Epidermal melanocyte (primary cell): ENCODE measurements at regions not wholly inside any gene's neighbourhood (a gene's known extent, or its start where the extent isn't known, plus 50 kb on each side); places are given as distances from the start of the nearest gene placed in this dataset.
"Not testable (repeated sequence)": the region's sequence is repeated elsewhere in the genome, so short reads cannot be mapped to it uniquely, and the experiment has no call there.

Experiments used
- DNase-seq: peaks from one replicate; pipeline ENCODE4 v3.0.0; 2011; ENCODE audit warnings: low spot score; ENCODE audit not compliant: insufficient read length

DNA sequence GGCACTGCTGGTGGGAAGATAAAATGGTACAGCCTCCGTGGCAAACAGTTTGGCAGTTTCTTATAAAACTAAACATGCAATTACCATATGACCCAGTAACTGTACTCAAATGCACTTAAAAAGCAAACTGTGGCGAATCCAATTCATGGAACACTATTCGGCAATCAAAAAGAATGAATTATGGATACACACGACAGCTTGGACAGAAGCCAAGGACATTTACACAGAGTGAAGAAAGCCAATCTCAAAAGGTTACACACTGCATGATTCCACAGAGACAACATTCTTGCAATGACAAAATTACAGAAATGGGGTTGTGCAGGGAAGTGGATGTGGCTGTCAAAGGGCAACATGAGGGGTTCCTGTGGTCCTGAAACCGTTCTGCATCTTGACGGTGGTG lies 122.1 kb upstream of the IQSEC1 start:
- no peak for DNase-seq

DNA sequence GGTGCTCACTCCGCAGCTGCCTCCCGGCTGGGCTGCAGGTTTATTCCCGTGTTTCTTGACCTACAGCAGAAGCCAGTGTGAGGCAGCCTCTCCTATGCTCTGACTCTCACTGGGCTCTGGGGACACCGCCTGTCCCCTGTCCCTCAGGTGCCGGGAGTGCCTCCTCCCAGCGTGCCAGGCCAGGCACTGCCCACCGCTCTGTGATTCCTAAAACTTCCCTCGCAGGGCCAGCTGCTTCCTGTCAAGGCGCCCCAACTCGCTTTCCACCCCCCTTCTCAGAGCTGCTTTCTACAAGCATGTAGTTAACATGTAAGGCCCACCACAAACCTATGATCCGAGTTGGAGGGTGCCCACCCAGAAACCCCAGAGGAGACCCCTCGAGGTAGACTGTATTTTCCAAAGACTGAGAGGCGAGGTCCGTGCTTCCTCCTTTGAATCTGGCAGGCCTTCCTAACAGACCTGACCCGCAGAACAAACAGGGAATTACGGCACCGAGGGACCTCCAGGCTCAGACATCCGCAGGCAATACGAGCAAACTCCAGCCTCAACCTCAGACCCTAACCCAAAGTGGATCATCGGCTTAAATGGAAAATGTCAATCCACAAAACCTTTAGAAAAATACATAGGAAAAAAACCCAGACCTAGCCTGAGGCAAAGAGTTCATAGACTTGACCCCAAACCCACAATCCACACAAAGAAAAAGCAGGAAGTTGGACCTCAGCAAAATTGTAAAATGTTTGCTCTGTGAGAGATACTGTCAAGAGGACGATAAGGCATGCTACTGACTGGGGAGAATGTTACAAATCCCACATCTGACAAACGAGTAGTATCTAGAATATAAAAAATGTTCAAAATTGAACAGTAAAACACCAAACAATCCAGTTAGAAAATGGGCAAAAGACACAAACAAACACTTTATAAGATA lies 121.3 kb upstream of the IQSEC1 start:
- no peak for DNase-seq

- no peak for DNase-seq
Measured at GRCh38 chr3:13193320-13194284, 120.4 kb upstream of the IQSEC1 start.

GRCh38 chr3:13192471-13193213 lies 119.4 kb upstream of the IQSEC1 start:
- no peak for DNase-seq

GRCh38 chr3:13191016-13191415 lies 117.8 kb upstream of the IQSEC1 start:
- no peak for DNase-seq

GRCh38 chr3:13190378-13190765 lies 117.1 kb upstream of the IQSEC1 start:
- DNase-seq = no peak

DNA sequence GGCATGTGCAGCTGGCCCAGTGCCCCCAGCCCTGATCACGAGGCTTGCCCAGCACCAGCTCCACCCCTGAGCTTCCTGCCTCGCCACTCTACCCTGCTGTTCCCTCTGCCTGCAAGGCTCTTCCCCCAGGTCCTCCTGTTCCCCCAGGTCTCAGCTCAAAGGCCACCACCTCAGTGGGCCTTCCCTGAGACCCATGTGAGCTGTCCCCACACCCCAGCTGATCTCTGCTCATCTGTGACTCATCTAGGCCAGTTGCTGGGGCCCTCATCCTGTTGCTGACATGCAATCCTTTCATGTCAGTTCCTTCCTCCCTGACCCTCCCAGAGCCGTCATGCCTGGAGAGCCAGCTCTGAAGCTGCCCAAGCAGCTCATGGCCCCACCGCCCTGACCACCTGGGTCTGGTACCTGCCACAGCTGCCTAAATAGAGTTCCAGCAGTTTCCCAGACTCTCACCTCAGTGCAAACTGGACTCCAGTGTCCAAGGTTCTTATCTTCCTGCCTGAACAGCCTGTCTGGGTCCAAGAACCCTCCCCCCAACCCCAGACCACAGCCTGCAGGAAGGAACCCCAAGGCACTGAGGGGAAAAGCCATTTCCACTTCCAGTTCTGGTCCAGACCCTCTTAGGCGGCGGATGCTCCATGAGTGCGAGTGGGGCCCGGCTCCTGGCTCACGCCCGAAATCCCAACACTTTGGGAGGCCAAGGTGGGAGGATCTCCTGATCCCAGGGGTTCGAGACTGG lies 116.6 kb upstream of the IQSEC1 start:
- DNase-seq = no peak

- DNase-seq = no peak
Measured at GRCh38 chr3:13188975-13189374, 115.7 kb upstream of the IQSEC1 start.

- no peak for DNase-seq
Measured at GRCh38 chr3:13188181-13188779, 115.1 kb upstream of the IQSEC1 start.

GRCh38 chr3:13187593-13187992 lies 114.4 kb upstream of the IQSEC1 start:
- DNase-seq = no peak

GRCh38 chr3:13186435-13186815 lies 113.2 kb upstream of the IQSEC1 start:
- DNase-seq = no peak

DNA sequence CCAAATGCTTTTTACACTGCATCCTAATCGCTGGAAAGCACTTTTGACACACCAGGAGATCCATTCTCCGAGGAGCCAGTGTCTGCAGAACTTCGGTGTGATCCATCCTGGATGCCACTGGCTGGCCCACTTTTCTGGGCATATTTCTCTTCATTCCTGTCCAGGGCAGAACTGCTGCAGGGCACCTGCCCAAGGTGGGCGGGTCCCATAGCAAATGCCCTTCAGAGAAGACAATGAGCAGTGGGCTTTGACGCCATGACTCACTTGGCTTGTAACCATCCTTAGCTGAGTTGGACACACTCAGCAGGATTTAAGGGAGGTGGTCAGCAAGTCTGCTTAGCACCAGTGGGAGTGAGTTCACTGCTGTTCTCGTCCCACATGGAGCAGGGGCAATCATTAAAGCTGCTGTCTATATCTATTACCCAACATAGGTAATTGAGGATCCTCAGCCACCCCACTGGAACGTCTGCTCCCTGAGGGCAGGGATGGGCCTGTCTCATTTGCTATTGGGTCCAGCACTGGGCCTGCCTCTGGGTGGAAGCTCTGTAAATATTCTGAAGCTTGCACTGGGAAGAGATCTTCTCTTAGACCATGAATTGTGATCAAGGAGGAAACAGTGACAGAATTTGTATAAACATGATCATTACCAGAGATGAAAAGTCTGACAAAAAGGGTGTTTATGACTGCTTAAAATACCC lies 112.7 kb upstream of the IQSEC1 start:
- DNase-seq = no peak

- not testable (repeated sequence) for DNase-seq
Measured at GRCh38 chr3:13179582-13180210, 106.5 kb upstream of the IQSEC1 start.

DNA sequence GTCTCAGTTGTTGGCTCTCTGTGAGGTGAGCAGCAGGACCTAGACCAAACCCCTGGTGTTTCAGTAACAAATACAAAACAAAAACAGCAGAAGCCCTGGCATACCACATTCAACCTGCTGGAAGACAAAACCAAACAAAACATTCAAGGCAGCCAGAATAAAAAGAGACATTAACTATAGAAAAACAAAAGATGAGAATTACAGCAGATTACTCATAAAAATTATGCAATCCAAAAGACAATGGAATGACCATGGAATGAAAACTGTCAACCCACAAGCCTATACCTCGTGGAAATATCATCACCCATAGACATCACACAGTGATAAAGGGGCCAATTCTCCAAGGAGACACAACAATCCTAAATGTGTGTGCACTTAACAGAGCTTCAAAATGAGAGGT lies 106.0 kb upstream of the IQSEC1 start:
- no peak for DNase-seq

- no peak for DNase-seq
Measured at GRCh38 chr3:13178107-13178506, 104.9 kb upstream of the IQSEC1 start.

DNA sequence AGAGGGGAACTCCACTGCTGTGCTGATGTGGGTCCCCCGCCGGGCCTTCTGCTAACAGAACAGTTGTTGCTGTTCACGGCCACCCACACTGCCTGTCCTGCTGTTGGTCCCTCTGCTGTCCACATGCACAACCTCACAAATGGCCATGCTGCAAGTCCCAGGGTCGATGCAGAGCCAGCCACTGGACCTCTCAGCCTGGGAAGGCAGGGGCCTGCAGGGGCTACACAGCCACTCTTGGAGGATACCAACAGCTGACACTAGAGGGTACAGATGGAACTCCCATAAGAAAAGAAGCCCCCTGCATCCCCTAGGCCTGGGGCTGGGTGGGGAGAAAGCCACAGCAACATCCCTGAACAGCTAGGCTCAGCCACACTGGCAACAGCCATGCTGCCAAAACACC lies 104.4 kb upstream of the IQSEC1 start:
- no peak for DNase-seq

- no peak for DNase-seq
Measured at GRCh38 chr3:13177236-13177635, 104.0 kb upstream of the IQSEC1 start.

GRCh38 chr3:13176445-13176844 lies 103.2 kb upstream of the IQSEC1 start:
- DNase-seq = no peak

- no peak for DNase-seq
Measured at GRCh38 chr3:13174803-13175135, 101.5 kb upstream of the IQSEC1 start.
